KMS-11 (cell line): ENCODE measurements at regions not wholly inside any gene's neighbourhood (a gene's known extent, or its start where the extent isn't known, plus 50 kb on each side); places are given as distances from the start of the nearest gene placed in this dataset.

Experiments
- H2AFZ ChIP-seq: fragments of 200-600 bp; sonication (generic); 2 replicates; pipeline ENCODE4 v1.6.1; 2016; ENCODE audit warnings: antibody characterized with exemption, mixed run types, low read depth
- H3K27ac ChIP-seq: fragments of 200-600 bp; sonication (generic); 2 replicates; pipeline ENCODE4 v1.6.1; 2016; ENCODE audit warnings: mild to moderate bottlenecking, mixed run types
- H3K27me3 ChIP-seq: fragments of 200-600 bp; sonication (generic); 2 replicates; pipeline ENCODE4 v1.6.1; 2017; ENCODE audit warnings: mild to moderate bottlenecking, low read depth, mixed run types, moderate library complexity; ENCODE audit not compliant: insufficient read depth
- H3K36me3 ChIP-seq: fragments of 200-600 bp; sonication (generic); 2 replicates; pipeline ENCODE4 v1.6.1; 2017; ENCODE audit warnings: mild to moderate bottlenecking, mixed run types; ENCODE audit not compliant: insufficient read depth
- H3K4me1 ChIP-seq: fragments of 200-600 bp; sonication (generic); 2 replicates; pipeline ENCODE4 v1.6.1; 2016; ENCODE audit warnings: mild to moderate bottlenecking, low read depth, mixed run types; ENCODE audit not compliant: poor library complexity, severe bottlenecking
- H3K4me2 ChIP-seq: fragments of 200-600 bp; sonication (generic); 2 replicates; pipeline ENCODE4 v1.7.0; 2016; ENCODE audit warnings: mild to moderate bottlenecking, mixed run types
- H3K4me3 ChIP-seq: fragments of 200-600 bp; sonication (generic); IDR thresholded peaks from 2 replicates; pipeline ENCODE4 v1.6.1; 2017; ENCODE audit warnings: low read depth, low read length, mixed read lengths; ENCODE audit not compliant: insufficient read depth
- H3K79me2 ChIP-seq: fragments of 200-600 bp; sonication (generic); 2 replicates; pipeline ENCODE4 v1.6.1; 2016; ENCODE audit warnings: low read depth, mixed run types; ENCODE audit not compliant: insufficient read depth
- H3K9ac ChIP-seq: fragments of 200-600 bp; sonication (generic); 2 replicates; pipeline ENCODE4 v1.6.1; 2016; ENCODE audit warnings: mild to moderate bottlenecking, mixed run types
- H4K20me1 ChIP-seq: fragments of 200-600 bp; sonication (generic); 2 replicates; pipeline ENCODE4 v1.6.1; 2016; ENCODE audit warnings: mild to moderate bottlenecking, mixed run types; ENCODE audit not compliant: insufficient read depth
- TF ChIP-seq, protein P1 (sequence below): fragments of 200-600 bp; sonication (generic); conservative IDR thresholded peaks from 2 replicates; pipeline ENCODE4 v1.6.1; 2017; ENCODE audit warnings: low read depth, mild to moderate bottlenecking, antibody characterized with exemption, low read length, moderate library complexity, mixed read lengths

DNA sequence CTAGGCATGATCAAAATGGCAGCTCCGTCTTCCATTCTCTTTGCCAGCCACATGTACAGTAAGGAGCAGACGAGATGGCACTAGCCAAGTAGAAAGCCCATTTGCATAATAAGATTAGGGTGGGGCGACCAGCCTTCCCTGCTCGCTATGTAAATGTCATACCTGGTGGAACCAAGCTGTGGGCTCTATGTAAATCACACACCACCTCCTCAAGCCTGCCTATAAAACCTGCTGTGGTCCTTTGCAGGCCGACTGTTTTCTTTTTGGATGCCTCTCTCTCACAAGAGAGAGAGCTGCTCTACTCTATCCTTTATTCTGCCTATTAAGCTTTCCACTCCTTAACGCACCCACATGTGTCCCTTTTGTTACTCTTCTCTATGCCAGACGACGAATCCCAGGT, 1472.7 kb downstream of the ARAP2 start:
- no peak overlapping the region for H3K27ac ChIP-seq
- no peaks in the 10 kb centered on the region for H3K36me3 ChIP-seq
- H3K79me2 ChIP-seq, result no peaks in the 10 kb centered on the region
- no peaks in the 10 kb centered on the region for H3K27me3 ChIP-seq
- H3K4me1 ChIP-seq, result no peaks in the 10 kb centered on the region
- no peak overlapping the region for H3K4me2 ChIP-seq
- TF ChIP-seq, protein P1, sequence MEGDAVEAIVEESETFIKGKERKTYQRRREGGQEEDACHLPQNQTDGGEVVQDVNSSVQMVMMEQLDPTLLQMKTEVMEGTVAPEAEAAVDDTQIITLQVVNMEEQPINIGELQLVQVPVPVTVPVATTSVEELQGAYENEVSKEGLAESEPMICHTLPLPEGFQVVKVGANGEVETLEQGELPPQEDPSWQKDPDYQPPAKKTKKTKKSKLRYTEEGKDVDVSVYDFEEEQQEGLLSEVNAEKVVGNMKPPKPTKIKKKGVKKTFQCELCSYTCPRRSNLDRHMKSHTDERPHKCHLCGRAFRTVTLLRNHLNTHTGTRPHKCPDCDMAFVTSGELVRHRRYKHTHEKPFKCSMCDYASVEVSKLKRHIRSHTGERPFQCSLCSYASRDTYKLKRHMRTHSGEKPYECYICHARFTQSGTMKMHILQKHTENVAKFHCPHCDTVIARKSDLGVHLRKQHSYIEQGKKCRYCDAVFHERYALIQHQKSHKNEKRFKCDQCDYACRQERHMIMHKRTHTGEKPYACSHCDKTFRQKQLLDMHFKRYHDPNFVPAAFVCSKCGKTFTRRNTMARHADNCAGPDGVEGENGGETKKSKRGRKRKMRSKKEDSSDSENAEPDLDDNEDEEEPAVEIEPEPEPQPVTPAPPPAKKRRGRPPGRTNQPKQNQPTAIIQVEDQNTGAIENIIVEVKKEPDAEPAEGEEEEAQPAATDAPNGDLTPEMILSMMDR, result no peak
- no peak overlapping the region for H3K4me3 ChIP-seq
- H3K9ac ChIP-seq, result no peak overlapping the region
- no peak overlapping the region for H2AFZ ChIP-seq
- H4K20me1 ChIP-seq, result no peaks in the 10 kb centered on the region

DNA sequence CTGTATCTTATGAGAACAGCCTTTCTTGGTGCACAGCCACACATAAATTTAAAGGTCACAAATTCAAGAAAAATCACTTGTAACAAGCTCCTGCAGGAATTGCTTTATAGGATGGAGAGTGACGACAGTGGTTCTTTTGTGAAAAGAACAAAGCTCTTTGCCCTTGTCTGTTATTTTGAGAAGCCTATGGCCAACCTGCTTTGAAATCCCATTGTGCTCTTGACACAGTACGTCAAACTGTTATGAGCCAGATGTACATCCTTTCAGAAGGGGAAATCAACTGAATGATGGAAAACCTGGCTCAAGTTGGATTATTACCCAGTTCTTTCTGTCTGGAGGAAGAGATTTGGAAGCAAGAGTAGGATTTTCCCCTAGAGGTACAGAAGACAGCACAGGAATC, 1454.2 kb downstream of the ARAP2 start:
- Histone ChIP-seq H3K4me3 (no peak overlapping the region), H3K79me2 (no peaks in the 10 kb centered on the region), H3K36me3 (no peaks in the 10 kb centered on the region), H2AFZ (no peak overlapping the region), H3K9ac (no peak overlapping the region), H4K20me1 (no peaks in the 10 kb centered on the region), H3K27ac (no peak overlapping the region), H3K4me1 (no peaks in the 10 kb centered on the region), H3K27me3 (no peaks in the 10 kb centered on the region), H3K4me2 (no peak overlapping the region)
- TF ChIP-seq, protein P1, result no peak

DNA sequence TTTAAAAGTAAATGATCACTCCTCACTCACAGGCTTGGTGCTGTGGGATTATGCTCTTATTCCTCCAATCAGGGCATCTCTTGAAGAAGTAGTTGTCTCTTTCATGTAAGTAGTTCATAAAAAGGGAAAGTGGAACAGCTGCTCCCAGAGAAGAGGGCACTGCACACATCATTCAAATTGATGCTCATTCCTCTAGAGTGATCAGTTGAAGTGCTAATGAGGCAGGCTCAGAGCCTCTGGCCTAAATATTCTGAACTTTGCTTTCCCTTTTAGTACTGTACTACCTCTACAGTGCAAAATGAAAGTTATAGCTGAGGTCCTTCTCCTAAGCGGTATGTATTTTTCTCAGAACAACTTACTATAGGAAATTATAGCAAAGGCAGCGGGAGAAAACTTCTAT, 1453.1 kb downstream of the ARAP2 start:
- TF ChIP-seq, protein P1, result no peak
- Histone ChIP-seq H3K27ac (no peak overlapping the region), H3K4me2 (no peak overlapping the region), H2AFZ (no peak overlapping the region), H3K9ac (no peak overlapping the region), H3K79me2 (no peaks in the 10 kb centered on the region), H3K4me1 (no peaks in the 10 kb centered on the region), H3K27me3 (no peaks in the 10 kb centered on the region), H3K36me3 (no peaks in the 10 kb centered on the region), H3K4me3 (no peak overlapping the region), H4K20me1 (no peaks in the 10 kb centered on the region)

DNA sequence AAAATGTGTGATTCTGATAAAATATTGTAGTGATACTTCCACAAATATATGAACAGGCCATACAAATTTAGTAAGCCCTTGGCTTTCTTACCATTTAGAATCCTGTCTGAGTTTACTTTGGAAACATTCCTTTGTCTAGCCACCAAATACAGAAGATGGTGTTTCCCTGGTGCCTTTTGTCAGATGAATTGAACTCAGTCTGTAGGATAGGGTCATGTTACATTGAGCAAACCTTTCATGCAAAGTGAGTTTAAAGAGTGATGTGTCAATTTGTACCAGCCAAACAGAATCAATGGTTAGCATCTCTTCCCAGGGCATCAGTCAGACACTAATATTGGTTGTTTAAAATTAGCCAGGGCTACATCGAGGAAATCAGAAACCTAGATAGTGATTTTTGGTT, 1443.4 kb downstream of the ARAP2 start:
- Histone ChIP-seq H3K79me2 (no peaks in the 10 kb centered on the region), H3K4me1 (no peaks in the 10 kb centered on the region), H3K27ac (no peak overlapping the region), H3K4me2 (no peak overlapping the region), H3K36me3 (no peaks in the 10 kb centered on the region), H4K20me1 (no peaks in the 10 kb centered on the region), H3K4me3 (no peak overlapping the region), H2AFZ (no peak overlapping the region), H3K9ac (no peak overlapping the region), H3K27me3 (no peaks in the 10 kb centered on the region)
- TF ChIP-seq, protein P1, result no peak

DNA sequence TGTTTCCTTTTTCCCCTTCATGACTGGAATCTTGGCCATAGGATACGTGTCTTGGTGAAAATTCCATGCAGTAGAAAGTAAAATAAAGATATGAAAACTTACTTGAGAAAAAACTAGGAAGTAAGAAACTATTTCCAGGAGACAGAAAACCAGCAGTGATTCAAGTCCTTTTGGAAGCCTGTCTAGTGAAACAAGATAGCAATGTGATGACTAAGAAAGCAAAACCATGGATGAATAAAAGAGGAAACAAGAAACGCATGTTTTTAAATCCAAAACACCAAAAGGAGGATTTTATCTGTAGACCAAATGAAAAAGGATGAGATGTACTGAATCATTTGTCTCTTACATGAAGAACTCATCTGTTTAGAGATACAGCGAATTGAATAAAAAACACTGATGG, 1430.0 kb downstream of the ARAP2 start:
- Histone ChIP-seq H3K4me1 (no peaks in the 10 kb centered on the region), H3K9ac (no peak overlapping the region), H2AFZ (no peak overlapping the region), H3K79me2 (no peaks in the 10 kb centered on the region), H4K20me1 (no peaks in the 10 kb centered on the region), H3K36me3 (no peaks in the 10 kb centered on the region), H3K4me2 (no peak overlapping the region), H3K4me3 (no peak overlapping the region), H3K27me3 (no peaks in the 10 kb centered on the region), H3K27ac (no peak overlapping the region)
- TF ChIP-seq, protein P1, result no peak
